Gastrocnemius medialis (tissue), 4 donors: ENCODE measurements at regions not wholly inside any gene's neighbourhood (a gene's known extent, or its start where the extent isn't known, plus 50 kb on each side); places are given as distances from the start of the nearest gene placed in this dataset.

Experiments used
- ATAC-seq, 2 donors: fragments of 150-250 bp; one replicate each; pipeline ENCODE4 v1.9.1; 2016
- DNase-seq, 2 donors: peaks; one replicate each; pipeline ENCODE4 v3.0.0-alpha.2; 2019
- H3K27ac ChIP-seq, 4 donors: fragments of 200-600 bp; sonication (generic); 1 replicate in 1 of 4; 2 replicates in 3 of 4; pipeline ENCODE4 v1.5.1; 2016 to 2018; ENCODE audit warnings: mild to moderate bottlenecking in 2 of 4, moderate library complexity in 1 of 4
- H3K27me3 ChIP-seq, 3 donors: fragments of 200-600 bp; sonication (generic) in 2 of 3; 1 replicate in 1 of 3; 2 replicates in 2 of 3; pipeline versions ENCODE4 v1.5.1 to v1.6.0; 2016 to 2019; ENCODE audit warnings: mild to moderate bottlenecking in 1 of 3, moderate library complexity in 1 of 3
- H3K36me3 ChIP-seq, 2 donors: fragments of 200-600 bp; sonication (generic) in 1 of 2; one replicate each; pipeline ENCODE4 v1.5.1; 2017 to 2018
- H3K4me1 ChIP-seq, 2 donors: fragments of 200-600 bp; sonication (generic) in 1 of 2; one replicate each; pipeline ENCODE4 v1.5.1; 2016 to 2017; ENCODE audit warnings: mild to moderate bottlenecking in 2 of 2
- H3K4me3 ChIP-seq, 4 donors: fragments of 200-600 bp; sonication (generic) in 3 of 4; 1 replicate in 1 of 4; 2 replicates in 3 of 4; pipeline ENCODE4 v1.5.1; 2016 to 2019; ENCODE audit warnings: mild to moderate bottlenecking in 2 of 4
- H3K9me3 ChIP-seq, 3 donors: fragments of 200-600 bp; sonication (generic) in 2 of 3; 1 replicate in 1 of 3; 2 replicates in 2 of 3; pipeline ENCODE4 v1.5.1; 2016 to 2019
- POLR2A ChIP-seq, 2 donors: fragments of 450-650 bp; IDR thresholded peaks; one replicate each; pipeline ENCODE4 v1.6.1; 2017; ENCODE audit warnings: antibody characterized with exemption in 2 of 2, mild to moderate bottlenecking in 2 of 2, moderate library complexity in 2 of 2
- in situ Hi-C, 4 donors: fragments of 200-750 bp; cut with MboI; loops; one replicate each; pipeline versions ENCODE4 v1.15.0 to v1.8.0; 2017; ENCODE audit warnings: low sequenced_read_pairs in 4 of 4
- intact Hi-C: fragments of 100-400 bp; cut with DNase I; formaldehyde crosslinking; loops from one replicate; pipeline ENCODE4 v1.15.1; 2023; ENCODE audit warnings: low total_unique reads
- TF ChIP-seq, protein P1 (sequence below), 5 experiments: fragments of 450-650 bp in 3 of 5; fragments of 200-600 bp in 2 of 5; sonication (generic) in 2 of 5; IDR thresholded peaks in 4 of 5; conservative IDR thresholded peaks in 1 of 5; 1 replicate in 4 of 5; 2 replicates in 1 of 5; pipeline ENCODE4 v1.5.1; 2016 to 2019; ENCODE audit warnings: antibody characterized with exemption in 5 of 5, mild to moderate bottlenecking in 3 of 5, moderate library complexity in 3 of 5

GRCh38 chr9:13845460-13845859 is 468.5 kb downstream of the NFIB start:
- no peak overlapping the region for H3K4me3 ChIP-seq
- in situ Hi-C loops (no loop called here), intact Hi-C loops (no loop called here)
- no peaks in the 10 kb centered on the region for H3K36me3 ChIP-seq
- no peak overlapping the region for H3K27ac ChIP-seq
- H3K27me3 ChIP-seq = no peaks in the 10 kb centered on the region
- peaks cover 12 to 17% of the 10 kb centered on the region in 2 donors for H3K4me1 ChIP-seq
- ATAC-seq = no peak
- DNase-seq = no peak
- TF ChIP-seq POLR2A (IDR thresholded peaks at IDR 0.05) = no peak
- TF ChIP-seq, protein P1, sequence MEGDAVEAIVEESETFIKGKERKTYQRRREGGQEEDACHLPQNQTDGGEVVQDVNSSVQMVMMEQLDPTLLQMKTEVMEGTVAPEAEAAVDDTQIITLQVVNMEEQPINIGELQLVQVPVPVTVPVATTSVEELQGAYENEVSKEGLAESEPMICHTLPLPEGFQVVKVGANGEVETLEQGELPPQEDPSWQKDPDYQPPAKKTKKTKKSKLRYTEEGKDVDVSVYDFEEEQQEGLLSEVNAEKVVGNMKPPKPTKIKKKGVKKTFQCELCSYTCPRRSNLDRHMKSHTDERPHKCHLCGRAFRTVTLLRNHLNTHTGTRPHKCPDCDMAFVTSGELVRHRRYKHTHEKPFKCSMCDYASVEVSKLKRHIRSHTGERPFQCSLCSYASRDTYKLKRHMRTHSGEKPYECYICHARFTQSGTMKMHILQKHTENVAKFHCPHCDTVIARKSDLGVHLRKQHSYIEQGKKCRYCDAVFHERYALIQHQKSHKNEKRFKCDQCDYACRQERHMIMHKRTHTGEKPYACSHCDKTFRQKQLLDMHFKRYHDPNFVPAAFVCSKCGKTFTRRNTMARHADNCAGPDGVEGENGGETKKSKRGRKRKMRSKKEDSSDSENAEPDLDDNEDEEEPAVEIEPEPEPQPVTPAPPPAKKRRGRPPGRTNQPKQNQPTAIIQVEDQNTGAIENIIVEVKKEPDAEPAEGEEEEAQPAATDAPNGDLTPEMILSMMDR (IDR thresholded peaks at IDR 0.05 in 4 of 5, conservative IDR thresholded peaks at IDR 0.05 in 1 of 5) = no peak
- no peaks in the 10 kb centered on the region for H3K9me3 ChIP-seq

DNA sequence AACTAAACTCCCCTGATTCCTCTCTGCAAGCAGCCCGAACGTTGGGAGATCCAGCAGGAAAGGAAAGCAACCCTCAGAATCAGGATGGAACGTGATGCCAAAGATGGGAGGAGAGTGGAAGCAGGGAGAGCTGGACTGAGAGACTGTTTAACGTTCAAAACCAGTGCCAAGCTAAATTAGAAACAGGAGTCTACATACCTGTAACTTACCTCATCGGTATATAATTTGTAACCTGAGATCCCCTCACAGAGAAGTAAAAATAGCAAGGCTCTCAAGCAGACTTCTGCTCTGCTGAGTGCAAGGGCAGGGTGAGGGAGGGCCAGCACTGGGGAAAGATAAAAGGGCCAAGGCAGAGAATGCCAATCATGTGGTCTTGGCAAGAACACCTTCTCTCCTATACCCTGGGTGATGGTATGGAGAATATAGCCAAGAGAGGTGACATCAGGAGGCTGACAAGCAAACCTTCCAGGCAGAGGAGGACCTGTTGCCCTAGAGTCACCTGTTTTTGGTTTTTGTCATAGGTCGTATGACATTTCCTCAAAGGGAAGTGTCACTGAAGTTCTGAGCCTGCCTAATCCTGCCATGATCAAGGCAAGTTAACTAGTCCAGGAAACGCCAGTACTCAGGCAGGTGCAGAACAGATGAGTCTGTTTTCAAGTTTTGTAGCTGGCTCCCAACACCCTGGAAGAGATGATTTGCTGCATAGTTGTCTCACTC is 472.0 kb downstream of the NFIB start:
- Histone ChIP-seq H3K36me3 (no peaks in the 10 kb centered on the region), H3K9me3 (no peaks in the 10 kb centered on the region), H3K4me3 (no peak overlapping the region), H3K4me1 (peaks cover 12 to 17% of the 10 kb centered on the region in 2 donors), H3K27ac (peak overlapping the region; percentile 65 to 77 (median 66)), H3K27me3 (no peaks in the 10 kb centered on the region)
- DNase-seq = peak; percentile 4 to 29
- intact Hi-C loops (loop anchor here (5.0 kb wide), 1 partner anchor 135 kb away; no protein-coding TSS in a partner anchor), in situ Hi-C loops (no loop called here)
- ATAC-seq = peak; percentile 86 to 91
- TF ChIP-seq, protein P1 (IDR thresholded peaks at IDR 0.05 in 4 of 5, conservative IDR thresholded peaks at IDR 0.05 in 1 of 5) = no peak
- no peak for TF ChIP-seq POLR2A (IDR thresholded peaks at IDR 0.05)

GRCh38 chr9:13832446-13832845 is 481.5 kb downstream of the NFIB start:
- ATAC-seq = no peak

DNA sequence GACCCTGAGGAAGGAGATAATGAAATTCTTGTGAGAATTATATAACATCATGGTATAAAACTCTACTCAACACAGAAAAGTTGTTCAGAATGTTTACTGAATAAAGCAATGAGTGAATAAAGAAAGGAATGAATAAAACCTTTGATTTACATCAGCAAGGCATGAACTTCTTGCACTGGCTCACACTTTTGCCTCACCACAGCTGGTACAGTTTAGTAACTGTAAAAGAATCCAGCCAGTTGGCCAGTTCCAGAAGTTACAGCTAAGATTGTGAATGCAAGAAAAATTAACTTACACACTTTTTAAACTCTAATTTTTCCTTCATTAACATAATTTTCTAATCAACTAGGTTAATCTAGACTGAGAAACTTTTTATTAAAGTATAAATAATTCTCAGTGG is 490.9 kb downstream of the NFIB start:
- no peaks in the 10 kb centered on the region for H3K36me3 ChIP-seq
- no peak overlapping the region for H3K4me3 ChIP-seq
- in situ Hi-C loops = no loop called here
- peaks cover 0 to 5% of the 10 kb centered on the region in 2 donors for H3K4me1 ChIP-seq
- no peaks in the 10 kb centered on the region for H3K27me3 ChIP-seq
- DNase-seq (no peak), ATAC-seq (no peak)
- intact Hi-C loops = no loop called here
- no peak overlapping the region for H3K27ac ChIP-seq
- no peaks in the 10 kb centered on the region for H3K9me3 ChIP-seq
- TF ChIP-seq POLR2A (IDR thresholded peaks at IDR 0.05) = no peak
- TF ChIP-seq, protein P1 (IDR thresholded peaks at IDR 0.05 in 4 of 5, conservative IDR thresholded peaks at IDR 0.05 in 1 of 5) = no peak

More at GRCh38 chr9:13832446-13832845, 481.5 kb downstream of the NFIB start:
- H3K27me3 ChIP-seq = no peaks in the 10 kb centered on the region
- in situ Hi-C loops = no loop called here
- H3K4me1 ChIP-seq = no peaks in the 10 kb centered on the region
- no peak for DNase-seq
- intact Hi-C loops = no loop called here
- no peaks in the 10 kb centered on the region for H3K9me3 ChIP-seq
- H3K27ac ChIP-seq = no peak overlapping the region
- TF ChIP-seq POLR2A (IDR thresholded peaks at IDR 0.05) = no peak
- TF ChIP-seq, protein P1 (IDR thresholded peaks at IDR 0.05 in 4 of 5, conservative IDR thresholded peaks at IDR 0.05 in 1 of 5) = no peak
- H3K4me3 ChIP-seq = no peak overlapping the region
- no peaks in the 10 kb centered on the region for H3K36me3 ChIP-seq
